IPS-NIHi7 (cell line): ENCODE measurements at regions not wholly inside any gene's neighbourhood (a gene's known extent, or its start where the extent isn't known, plus 50 kb on each side); places are given as distances from the start of the nearest gene placed in this dataset.
A peak's percentile ranks its signal among the peaks of the same experiment; 100 is the strongest.
"Not testable (repeated sequence)": the region's sequence is repeated elsewhere in the genome, so short reads cannot be mapped to it uniquely, and the experiment has no call there.

Source experiments
- DNase-seq: peaks from one replicate; pipeline ENCODE4 v3.0.0; 2012; ENCODE audit warnings: mixed read lengths; ENCODE audit errors: extremely low spot score

GRCh38 chr2:131828164-131828561 is 300.5 kb downstream of the CCDC74A start:
- no peak for DNase-seq

- DNase-seq = not testable (repeated sequence)
Observed at GRCh38 chr2:131828633-131829455, 301.2 kb downstream of the CCDC74A start.

- not testable (repeated sequence) for DNase-seq
Observed at GRCh38 chr2:131829456-131830241, 302.0 kb downstream of the CCDC74A start.

DNA sequence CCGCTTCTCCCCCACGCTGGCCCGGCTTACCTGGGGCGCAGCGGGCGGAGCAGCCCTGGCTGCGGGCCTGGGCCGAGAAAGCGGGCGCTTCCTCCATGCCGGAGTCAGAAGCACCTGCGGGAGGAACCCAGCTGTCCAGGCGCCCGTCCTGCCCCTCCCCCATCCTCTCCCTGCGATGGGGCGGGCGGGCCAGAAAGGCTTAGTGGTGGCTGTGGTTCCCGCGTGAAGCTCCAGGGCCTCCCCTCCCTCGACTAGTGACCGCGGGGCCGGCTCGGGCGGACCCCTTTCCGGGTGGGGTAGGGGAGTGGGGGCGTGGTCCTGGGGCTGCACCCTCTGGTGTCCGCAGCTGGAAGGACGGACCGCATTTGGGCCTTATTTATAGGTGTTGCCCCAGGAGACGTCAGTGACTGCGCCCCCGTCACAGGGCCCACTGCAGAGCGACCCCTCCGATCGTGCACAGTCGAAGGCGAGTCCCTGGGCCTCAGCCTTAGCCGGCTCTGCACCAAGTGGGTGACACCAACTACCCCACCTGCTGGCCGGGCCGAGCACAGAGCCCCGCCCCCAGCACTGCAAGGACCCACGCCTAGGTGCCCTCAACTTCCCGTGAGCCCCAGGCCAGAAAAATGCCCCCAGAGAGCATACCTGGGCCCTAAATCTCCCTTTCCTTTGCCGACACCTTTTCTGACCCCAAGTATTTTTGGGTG is 302.7 kb downstream of the CCDC74A start:
- not testable (repeated sequence) for DNase-seq

GRCh38 chr2:131830946-131831310 is 303.2 kb downstream of the CCDC74A start:
- not testable (repeated sequence) for DNase-seq

DNA sequence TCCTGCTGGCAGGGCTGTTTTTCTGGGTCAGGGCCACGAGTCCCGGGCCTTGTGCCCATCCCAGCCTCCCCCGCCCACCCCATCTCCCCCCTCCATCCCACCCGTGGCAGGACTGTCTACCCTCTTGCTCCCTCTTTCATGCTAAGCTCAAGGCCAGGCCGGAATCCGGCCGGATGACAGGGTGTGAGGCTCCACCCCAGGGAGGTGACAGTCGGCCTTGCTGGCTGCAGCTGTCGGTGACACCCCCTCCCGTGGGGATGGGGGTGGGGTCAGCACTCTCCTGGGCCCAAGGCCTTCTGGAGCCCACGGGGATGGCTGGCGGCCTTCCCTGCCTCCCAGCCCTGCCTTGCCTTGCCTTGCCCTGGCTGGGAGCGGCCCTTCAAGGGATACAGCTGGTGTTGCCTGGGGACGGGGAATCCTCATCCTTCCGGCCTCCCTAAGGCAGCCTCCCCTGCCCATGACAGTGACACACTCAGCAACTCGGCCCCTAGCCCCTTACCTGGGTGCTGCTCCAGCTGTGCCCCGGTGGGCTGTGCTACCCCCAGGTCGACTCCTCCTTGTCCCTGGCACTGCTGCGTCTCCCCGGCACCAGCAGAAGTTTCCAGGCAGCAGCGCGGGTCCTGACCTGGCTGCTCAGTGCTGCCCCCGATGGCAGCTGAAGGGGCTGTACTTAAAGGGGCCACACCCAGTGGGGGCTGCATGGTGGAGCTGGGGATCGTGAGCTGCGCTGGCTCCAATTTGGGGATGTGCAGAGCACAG is 303.9 kb downstream of the CCDC74A start:
- DNase-seq = peak; percentile 80

- DNase-seq = not testable (repeated sequence)
Observed at GRCh38 chr2:131832209-131832780, 304.6 kb downstream of the CCDC74A start.

DNA sequence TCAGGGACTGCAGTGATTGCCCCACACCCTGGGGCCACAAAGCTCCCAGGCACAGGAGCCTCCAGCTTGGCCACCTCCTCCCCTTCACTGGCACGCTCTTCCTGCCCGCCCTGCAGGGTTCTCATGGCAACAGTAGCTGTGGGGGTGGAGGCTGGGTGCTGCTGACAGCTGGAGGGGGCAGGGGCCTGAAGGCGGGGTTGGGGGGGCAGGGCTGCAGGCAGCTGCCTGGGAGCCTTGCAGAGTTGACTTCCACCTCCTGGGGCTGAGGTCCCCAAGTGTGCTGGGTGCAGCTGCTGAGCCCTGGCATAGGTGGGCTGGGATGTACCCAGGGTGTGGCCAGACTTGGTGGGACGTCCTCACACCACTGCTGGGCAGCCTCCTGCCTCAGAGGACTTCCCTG is 305.2 kb downstream of the CCDC74A start:
- DNase-seq = not testable (repeated sequence)

DNA sequence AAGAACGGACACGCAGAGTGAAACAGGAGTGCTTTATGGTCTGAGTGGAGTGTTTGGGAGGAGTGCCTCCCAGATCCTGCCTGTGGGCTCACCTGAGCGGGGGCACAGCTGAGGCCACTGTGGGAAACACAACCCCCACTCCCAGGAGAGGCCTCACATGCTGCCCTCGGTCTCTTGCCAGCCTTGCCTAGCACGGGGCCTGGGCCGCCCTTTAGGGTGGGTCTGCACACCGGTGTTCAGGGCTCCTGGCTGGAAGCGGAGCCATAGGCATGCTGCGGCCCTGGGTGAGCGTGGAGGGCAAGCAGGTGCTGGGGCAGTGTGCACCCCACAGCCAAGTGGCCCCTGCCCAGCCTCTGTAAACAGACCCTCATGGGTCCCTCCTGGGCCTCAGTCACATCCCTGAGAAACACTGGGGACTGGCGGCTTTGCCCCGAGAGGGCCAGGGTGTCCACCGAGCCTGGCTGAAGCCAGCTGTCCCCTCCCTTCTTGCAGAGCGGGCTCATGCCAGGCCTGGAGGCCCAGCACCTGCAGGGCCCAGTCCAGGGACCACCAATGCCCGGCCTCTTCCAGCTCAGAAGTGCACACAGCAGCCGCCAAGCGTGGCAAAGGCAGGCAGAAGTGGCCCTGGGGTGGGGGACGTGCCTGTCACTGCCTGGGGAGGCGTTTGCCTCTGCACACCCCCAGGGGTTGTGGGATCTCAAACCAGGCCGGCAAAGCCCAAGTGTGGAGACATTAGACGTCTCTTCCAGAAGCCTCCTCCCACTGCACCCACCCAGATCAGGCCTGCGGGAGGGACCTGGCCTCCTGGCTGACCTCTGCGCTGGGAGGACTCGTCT is 305.9 kb downstream of the CCDC74A start:
- DNase-seq = not testable (repeated sequence)

DNA sequence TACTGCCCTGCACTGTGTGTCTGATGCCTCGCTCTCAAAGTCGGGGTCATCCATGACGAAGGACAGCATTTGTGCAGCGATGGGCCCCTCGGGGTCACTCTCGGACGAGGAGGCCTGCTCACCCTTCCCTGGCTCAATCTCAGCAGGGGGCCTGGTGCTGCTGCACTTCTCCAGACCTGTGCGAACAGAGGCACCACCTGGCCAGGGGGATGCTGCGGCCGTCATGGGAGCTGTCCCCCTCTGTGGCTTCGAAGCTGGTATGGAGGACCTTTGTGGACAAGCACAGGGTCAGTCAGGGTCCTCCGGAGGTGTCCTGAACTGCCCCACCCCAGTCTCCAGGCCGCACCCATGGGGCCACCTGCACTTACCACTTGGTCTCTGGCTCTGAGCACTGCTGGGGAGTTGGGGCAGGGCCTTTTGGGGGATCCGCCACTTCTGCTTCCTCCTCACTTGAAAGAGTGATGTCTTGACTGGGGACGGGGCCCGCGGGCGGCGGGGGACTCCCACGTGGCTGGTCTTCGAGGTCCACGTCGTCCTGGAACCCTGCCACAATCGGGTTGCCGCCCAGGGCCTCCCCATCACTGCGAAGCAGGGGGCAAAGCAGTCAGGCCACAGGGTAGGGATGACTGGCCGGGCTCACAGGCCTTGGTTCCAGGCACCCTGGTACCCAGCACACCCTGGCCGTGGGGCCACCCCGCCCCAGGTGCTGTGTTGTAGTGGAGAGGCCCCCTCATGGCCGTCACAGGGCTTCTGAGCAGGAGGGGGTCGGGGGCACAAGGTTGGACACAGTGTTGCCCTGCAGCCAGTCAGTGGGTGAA is 306.7 kb downstream of the CCDC74A start:
- DNase-seq = not testable (repeated sequence)

DNA sequence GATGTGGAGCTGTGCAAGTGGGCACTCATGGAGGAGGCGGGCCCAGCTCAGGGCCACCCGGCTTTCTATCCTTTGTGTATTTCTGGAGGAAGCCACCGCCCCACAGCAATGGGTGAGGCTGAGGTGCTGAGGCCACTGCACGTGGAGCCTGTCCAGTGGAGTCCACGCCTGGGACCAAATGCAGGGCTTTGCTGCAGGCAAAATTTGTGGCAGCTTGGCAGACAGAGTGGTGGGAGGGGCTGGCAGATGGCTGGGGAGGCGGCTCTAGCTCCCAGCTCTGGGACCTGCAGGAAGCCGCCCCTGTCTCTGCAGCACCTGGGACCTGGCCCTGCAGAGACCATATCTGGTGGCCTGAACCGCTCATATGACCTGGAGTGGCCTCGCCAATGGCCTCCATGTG is 307.3 kb downstream of the CCDC74A start:
- not testable (repeated sequence) for DNase-seq

- DNase-seq = no peak
Observed at GRCh38 chr2:131835621-131836091, 308.0 kb downstream of the CCDC74A start.

DNA sequence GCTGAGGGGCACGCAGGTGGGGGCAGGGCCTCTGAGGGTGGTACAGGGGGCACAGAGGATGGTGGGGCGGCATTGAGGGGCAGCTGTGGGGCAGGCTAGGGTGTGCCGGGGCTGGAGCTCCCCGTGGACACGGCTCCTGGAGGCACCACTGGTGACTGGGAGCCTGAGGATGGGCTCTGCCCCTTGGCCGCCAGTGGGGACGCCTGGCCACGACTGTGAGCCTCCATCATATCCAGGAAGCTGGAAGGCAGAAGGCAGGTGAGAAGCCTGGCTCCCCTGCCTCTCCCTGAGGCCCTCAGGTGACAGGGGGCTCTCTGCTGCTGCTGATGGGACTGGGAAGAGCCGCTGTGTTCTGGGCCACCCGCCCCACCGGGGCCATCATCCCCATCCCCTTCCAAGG is 308.4 kb downstream of the CCDC74A start:
- DNase-seq = not testable (repeated sequence)

- not testable (repeated sequence) for DNase-seq
Observed at GRCh38 chr2:131844044-131844443, 316.4 kb downstream of the CCDC74A start.

GRCh38 chr2:131856202-131856601 is 305.6 kb downstream of the ANKRD30BL start:
- DNase-seq = not testable (repeated sequence)

DNA sequence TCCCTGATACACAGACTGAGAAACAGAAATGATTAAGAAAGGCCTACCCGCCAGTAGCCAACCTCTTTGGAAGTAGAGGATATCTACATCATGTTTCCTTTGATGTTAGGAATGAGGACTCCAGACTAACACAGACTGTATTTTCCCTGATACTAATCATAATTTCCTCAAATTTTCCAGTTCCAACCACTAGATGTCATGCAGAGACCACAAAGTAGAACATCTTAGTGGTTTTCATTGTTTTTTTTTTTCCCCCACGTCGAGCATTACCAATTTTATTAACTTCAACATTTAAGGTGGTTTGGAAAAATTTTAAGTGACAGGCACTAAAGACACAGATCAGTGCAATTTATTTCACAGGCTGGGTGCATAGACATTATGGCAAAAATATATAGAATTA is 303.6 kb downstream of the ANKRD30BL start:
- not testable (repeated sequence) for DNase-seq
